Neural crest cell (in vitro differentiated cells): ENCODE measurements at regions not wholly inside any gene's neighbourhood (a gene's known extent, or its start where the extent isn't known, plus 50 kb on each side); places are given as distances from the start of the nearest gene placed in this dataset.
"Not testable (repeated sequence)": the region's sequence is repeated elsewhere in the genome, so short reads cannot be mapped to it uniquely, and the experiment has no call there.

Source experiments
- DNase-seq: peaks from one replicate; pipeline ENCODE4 v3.0.0; 2021; ENCODE audit warnings: low read depth, mixed read lengths, low spot score
- H3K27ac Mint-ChIP-seq: one replicate; pipeline ENCODE4 v1.8.0; 2021; ENCODE audit warnings: mild to moderate bottlenecking, mixed read lengths; ENCODE audit not compliant: unreplicated experiment
- H3K27me3 Mint-ChIP-seq: 2 replicates; pipeline ENCODE4 v1.8.0; 2021; ENCODE audit warnings: low read depth, mild to moderate bottlenecking, mixed read lengths
- H3K36me3 Mint-ChIP-seq: 2 replicates; pipeline ENCODE4 v1.8.0; 2021; ENCODE audit warnings: low read depth, mild to moderate bottlenecking, mixed read lengths
- H3K4me1 Mint-ChIP-seq: 2 replicates; pipeline ENCODE4 v1.8.0; 2021; ENCODE audit warnings: mixed read lengths
- H3K4me3 Mint-ChIP-seq: one replicate; pipeline ENCODE4 v1.8.0; 2021; ENCODE audit warnings: mild to moderate bottlenecking, mixed read lengths
- H3K9me3 Mint-ChIP-seq: 2 replicates; pipeline ENCODE4 v1.8.0; 2021; ENCODE audit warnings: mixed read lengths
- CTCF ChIP-seq: fragments of 200-600 bp; sonication (generic); conservative IDR thresholded peaks from 2 replicates; pipeline ENCODE4 v1.5.0; 2021; ENCODE audit warnings: antibody characterized with exemption, mild to moderate bottlenecking

- Mint-ChIP-seq H3K36me3 (no peaks in the 10 kb centered on the region), H3K27me3 (peaks cover 4% of the 10 kb centered on the region), H3K4me3 (no peak overlapping the region), H3K9me3 (no peaks in the 10 kb centered on the region), H3K4me1 (peaks cover 10% of the 10 kb centered on the region), H3K27ac (no peak overlapping the region)
- no peak for TF ChIP-seq CTCF
- no peak for DNase-seq
Observed at GRCh38 chr9:75491533-75491932, 398.9 kb upstream of the PCSK5 start.

- H3K27ac Mint-ChIP-seq, result no peak overlapping the region
- H3K36me3 Mint-ChIP-seq, result no peaks in the 10 kb centered on the region
- H3K9me3 Mint-ChIP-seq, result no peaks in the 10 kb centered on the region
- no peaks in the 10 kb centered on the region for H3K4me1 Mint-ChIP-seq
- no peaks in the 10 kb centered on the region for H3K27me3 Mint-ChIP-seq
- no peak for TF ChIP-seq CTCF
- DNase-seq, result no peak
- no peak overlapping the region for H3K4me3 Mint-ChIP-seq
Observed at GRCh38 chr9:75499812-75500211, 390.7 kb upstream of the PCSK5 start.

GRCh38 chr9:75500479-75500878 is 390.0 kb upstream of the PCSK5 start:
- H3K9me3 Mint-ChIP-seq, result no peaks in the 10 kb centered on the region
- H3K27me3 Mint-ChIP-seq, result no peaks in the 10 kb centered on the region
- no peaks in the 10 kb centered on the region for H3K36me3 Mint-ChIP-seq
- no peaks in the 10 kb centered on the region for H3K4me1 Mint-ChIP-seq
- DNase-seq, result no peak
- H3K27ac Mint-ChIP-seq, result no peak overlapping the region
- TF ChIP-seq CTCF, result no peak
- H3K4me3 Mint-ChIP-seq, result no peak overlapping the region

GRCh38 chr9:75500940-75501339 is 389.5 kb upstream of the PCSK5 start:
- H3K9me3 Mint-ChIP-seq, DNase-seq, H3K36me3 Mint-ChIP-seq, H3K4me1 Mint-ChIP-seq, H3K27me3 Mint-ChIP-seq, H3K27ac Mint-ChIP-seq, H3K4me3 Mint-ChIP-seq: not testable (repeated sequence)

GRCh38 chr9:75504721-75505120 is 385.8 kb upstream of the PCSK5 start:
- H3K4me1 Mint-ChIP-seq, result no peaks in the 10 kb centered on the region
- H3K27me3 Mint-ChIP-seq, result no peaks in the 10 kb centered on the region
- TF ChIP-seq CTCF, result no peak
- no peak overlapping the region for H3K4me3 Mint-ChIP-seq
- peaks cover 7% of the 10 kb centered on the region for H3K9me3 Mint-ChIP-seq
- DNase-seq, result no peak
- H3K36me3 Mint-ChIP-seq, result no peaks in the 10 kb centered on the region
- no peak overlapping the region for H3K27ac Mint-ChIP-seq

- Mint-ChIP-seq H3K9me3 (peaks cover 7% of the 10 kb centered on the region), H3K27ac (no peak overlapping the region), H3K4me3 (no peak overlapping the region), H3K36me3 (no peaks in the 10 kb centered on the region), H3K27me3 (no peaks in the 10 kb centered on the region), H3K4me1 (no peaks in the 10 kb centered on the region)
- no peak for TF ChIP-seq CTCF
- no peak for DNase-seq
Observed at GRCh38 chr9:75505654-75506053, 384.8 kb upstream of the PCSK5 start.
